HepG2 (cell line): ENCODE measurements at regions not wholly inside any gene's neighbourhood (a gene's known extent, or its start where the extent isn't known, plus 50 kb on each side); places are given as distances from the start of the nearest gene placed in this dataset.

Experiments used
- ATAC-seq: fragments of 200-7000 bp; cut with Tn5 transposase; 3 replicates; pipeline ENCODE4 v1.9.1; 2020; ENCODE audit warnings: mild to moderate bottlenecking, moderate library complexity
- BruUV-seq: library from RNA; stranded (reverse); fragments of 400-500 nt; replicated peaks from 2 replicates; lab custom pipeline; 2021; lab: Mats Ljungman, UMichigan
- CTCF ChIA-PET: fragments of 300-600 bp; formaldehyde crosslinking; extraction: SDS; loops from one replicate; lab custom pipeline; 2021; ENCODE audit warnings: low total read pairs, inconsistent platforms, low intra/inter-chr PET ratio; lab: Yijun Ruan, JAX
- POLR2A ChIA-PET: fragments of 350-600 bp; sonication (Branson Sonifier 250); formaldehyde crosslinking; loops from one replicate; lab custom pipeline; 2020; ENCODE audit warnings: antibody characterized with exemption, inconsistent platforms; lab: Yijun Ruan, JAX
- DNase-seq: peaks from one replicate; pipeline ENCODE4 v3.0.0-alpha.2; 2015; ENCODE audit warnings: low spot score
- FAIRE-seq: peaks from 3 replicates; lab custom pipeline; 2011; peaks lifted over from hg19 to GRCh38; lab: Jason Lieb, UNC
- H2AFZ ChIP-seq: one replicate; pipeline ENCODE4 v1.6.1; 2011; ENCODE audit warnings: low read length, inconsistent platforms
- H3K27ac ChIP-seq: fragments of 300-600 bp; 3 replicates; pipeline ENCODE4 v1.8.0; 2011; ENCODE audit warnings: mixed run types, mild to moderate bottlenecking, mixed read lengths, low read length, inconsistent platforms; ENCODE audit not compliant: insufficient read depth; ENCODE audit errors: extremely low read length
- H3K27me3 ChIP-seq, 2 experiments: fragments of 200-600 bp in 1 of 2; 2 replicates in 1 of 2; 3 replicates in 1 of 2; pipeline versions ENCODE4 v1.6.0 to v1.8.0; 2011; ENCODE audit warnings: low read length in 2 of 2, mild to moderate bottlenecking in 2 of 2, moderate library complexity in 2 of 2, inconsistent platforms in 1 of 2; ENCODE audit not compliant: insufficient read depth in 2 of 2, control insufficient read depth in 1 of 2
- H3K36me3 ChIP-seq, 2 experiments: fragments of 200-600 bp in 1 of 2; replicated peaks in 1 of 2; 2 replicates in 1 of 2; 3 replicates in 1 of 2; pipeline versions ENCODE4 v1.5.1 to v1.8.0; 2011; ENCODE audit warnings: low read length in 2 of 2, inconsistent platforms in 1 of 2; ENCODE audit not compliant: insufficient read depth in 2 of 2, control insufficient read depth in 1 of 2
- H3K4me1 ChIP-seq: 2 replicates; pipeline ENCODE4 v1.5.1; 2012; ENCODE audit warnings: low read length, inconsistent platforms; ENCODE audit not compliant: insufficient read depth
- H3K4me2 ChIP-seq: 2 replicates; pipeline ENCODE4 v1.6.0; 2011; ENCODE audit warnings: low read depth, low read length, inconsistent platforms
- H3K4me3 ChIP-seq, 3 experiments: fragments of 200-600 bp in 1 of 3; sonication (generic), shearing (Covaris generic) in 1 of 3; replicated peaks in 1 of 3; 2 replicates each; pipeline ENCODE4 v1.5.1; 2011 to 2016; ENCODE audit warnings: low read length in 3 of 3, inconsistent platforms in 2 of 3, low read depth in 2 of 3, mild to moderate bottlenecking in 2 of 3, control low read depth in 1 of 3, mixed read lengths in 1 of 3; ENCODE audit not compliant: insufficient read depth in 1 of 3
- H3K79me2 ChIP-seq: one replicate; pipeline ENCODE4 v1.6.1; 2011; ENCODE audit warnings: low read length, inconsistent platforms; ENCODE audit not compliant: insufficient read depth
- H3K9ac ChIP-seq: 2 replicates; pipeline ENCODE4 v1.6.0; 2011; ENCODE audit warnings: mild to moderate bottlenecking, low read depth, low read length, inconsistent platforms; ENCODE audit not compliant: insufficient read depth
- H3K9me3 ChIP-seq: 2 replicates; pipeline ENCODE4 v1.5.1; 2012; ENCODE audit warnings: mild to moderate bottlenecking, low read length
- H4K20me1 ChIP-seq: 2 replicates; pipeline ENCODE4 v1.6.0; 2011; ENCODE audit warnings: inconsistent platforms, mild to moderate bottlenecking, low read length, moderate library complexity; ENCODE audit not compliant: insufficient read depth
- BRCA1 ChIP-seq: sonication (generic); formaldehyde crosslinking; IDR thresholded peaks from 2 replicates; pipeline ENCODE4 v1.4.0; 2020; ENCODE audit warnings: missing genetic modification reagents
- GPBP1L1 ChIP-seq: sonication (generic); formaldehyde crosslinking; IDR thresholded peaks from 2 replicates; pipeline ENCODE4 v1.5.0; 2020; ENCODE audit warnings: mild to moderate bottlenecking, missing genetic modification reagents
- IRF2 ChIP-seq: IDR thresholded peaks from 2 replicates; pipeline ENCODE4 v1.6.1; 2018; ENCODE audit warnings: missing genetic modification reagents, missing compliant biosample characterization
- NCOA5 ChIP-seq: sonication (generic); formaldehyde crosslinking; IDR thresholded peaks from 2 replicates; pipeline ENCODE4 v1.4.0; 2020; ENCODE audit warnings: missing genetic modification reagents
- ZBTB7A ChIP-seq: sonication (generic); formaldehyde crosslinking; IDR thresholded peaks from 2 replicates; pipeline ENCODE4 v1.8.0; 2022; ENCODE audit warnings: mild to moderate bottlenecking, missing genetic modification reagents
- ZFX ChIP-seq: sonication (generic); formaldehyde crosslinking; IDR thresholded peaks from 2 replicates; pipeline ENCODE4 v1.4.0; 2020; ENCODE audit warnings: mild to moderate bottlenecking, low read depth, missing genetic modification reagents, moderate library complexity
- ZMYM2 ChIP-seq: sonication (generic); formaldehyde crosslinking; IDR thresholded peaks from 2 replicates; pipeline ENCODE4 v1.8.0; 2022; ENCODE audit warnings: mild to moderate bottlenecking, missing genetic modification reagents
- ZNF263 ChIP-seq: sonication (generic); formaldehyde crosslinking; IDR thresholded peaks from 2 replicates; pipeline ENCODE4 v1.4.0; 2020; ENCODE audit warnings: missing genetic modification reagents
- ZNF510 ChIP-seq: sonication (generic); formaldehyde crosslinking; IDR thresholded peaks from 2 replicates; pipeline ENCODE4 v1.4.0; 2020; ENCODE audit warnings: low read depth, mild to moderate bottlenecking, missing genetic modification reagents
- ZNF644 ChIP-seq: IDR thresholded peaks from 2 replicates; pipeline ENCODE4 v1.6.1; 2016; ENCODE audit warnings: low read depth
- ZNF784 ChIP-seq: sonication (generic); formaldehyde crosslinking; IDR thresholded peaks from 2 replicates; pipeline ENCODE4 v1.5.1; 2020; ENCODE audit warnings: missing genetic modification reagents, mild to moderate bottlenecking, borderline replicate concordance
- WGBS: methylation state at CpG from one replicate; pipeline ENCODE4 v1.1.6; 2017; ENCODE audit warnings: low lambda C conversion rate; 5-methylcytosine and 5-hydroxymethylcytosine counted together
- in situ Hi-C: cut with HindIII; loops from 2 replicates; pipeline ENCODE4 v1.10.0; 2017; ENCODE audit warnings: low pct_unique_long_range_greater_than_20kb; ENCODE audit not compliant: extremely low pct_ligation_motif_present
- intact Hi-C: fragments of 100-400 bp; cut with micrococcal nuclease; formaldehyde crosslinking; loops from one replicate; pipeline ENCODE4 v1.10.0; 2022; ENCODE audit not compliant: unreplicated experiment

- H3K9me3 ChIP-seq, result no peaks in the 10 kb centered on the region
- no peak overlapping the region for H3K9ac ChIP-seq
- ATAC-seq, result no peak
- in situ Hi-C loops (loop anchor here (10.0 kb wide), 1 partner anchor 182 kb away; the partner anchor contains the start of gene USP12), intact Hi-C loops (loop anchor here (10.0 kb wide), 1 partner anchor 132 kb away; no protein-coding TSS in a partner anchor)
- H3K27me3 ChIP-seq, result no peaks in the 10 kb centered on the region; a peak in 1 of 5 replicates
- H3K4me1 ChIP-seq, result peaks cover 72% of the 10 kb centered on the region
- no peak for DNase-seq
- TF ChIP-seq ZMYM2 (CRISPR knock-in tag) (no peak), ZNF263 (CRISPR knock-in tag) (peak; percentile 25; the same call in 1 of the 2 replicates)
- H3K36me3 ChIP-seq, result no peaks in the 10 kb centered on the region
- WGBS, result 60% methylated on average over 4 of the region's 4 CpGs
- ChIA-PET POLR2A (no interaction called here), CTCF (no interaction called here)
- H2AFZ ChIP-seq, result no peak overlapping the region
- H4K20me1 ChIP-seq, result no peaks in the 10 kb centered on the region
- BruUV-seq, result no TSS peak
- H3K4me3 ChIP-seq, result no peak overlapping the region
- H3K79me2 ChIP-seq, result no peaks in the 10 kb centered on the region
- 0 out of 2 replicates have a peak overlapping the region, but pooled peaks have one; percentile 79 for H3K4me2 ChIP-seq
- FAIRE-seq, result no peak
- H3K27ac ChIP-seq, result peak overlapping the region; percentile 9
Observed at GRCh38 chr13:26992951-26993719, 178.5 kb downstream of the USP12 start.

- Histone ChIP-seq H2AFZ (no peak overlapping the region), H3K27me3 (no peaks in the 10 kb centered on the region), H3K4me3 (peak overlapping the region; percentile 23 to 61 (median 34); a peak in 5 of 6 replicates), H4K20me1 (no peaks in the 10 kb centered on the region), H3K36me3 (no peaks in the 10 kb centered on the region), H3K9me3 (no peaks in the 10 kb centered on the region), H3K27ac (peak overlapping the region; percentile 95), H3K9ac (peak overlapping the region; percentile 67), H3K79me2 (no peaks in the 10 kb centered on the region), H3K4me2 (peak overlapping the region; percentile 79), H3K4me1 (peaks cover 85% of the 10 kb centered on the region)
- ChIA-PET CTCF (no interaction called here), POLR2A (interaction anchor here (0.6 to 2.0 kb wide), 12 partner anchors 9 to 969 kb away, joined by 3 to 8 read pairs (median 4); partner anchors contain the start of genes RASL11A and RPL21)
- DNase-seq (peak; percentile 97), FAIRE-seq (peak; percentile 97), ATAC-seq (peak; percentile 76)
- BruUV-seq, result TSS peak; percentile 92
- WGBS, result 3% methylated on average over 11 of the region's 12 CpGs
- in situ Hi-C loops, result loop anchor here (10.0 kb wide), 1 partner anchor 183 kb away; the partner anchor contains the start of gene USP12
- intact Hi-C loops, result loop anchor here (1.0 to 10.0 kb wide), 4 partner anchors 31 to 260 kb away; partner anchors contain the start of genes RPL21 and USP12
- TF ChIP-seq ZNF784 (CRISPR knock-in tag) (peak; percentile 66; the same call in 1 of the 2 replicates), ZFX (CRISPR knock-in tag) (peak; percentile 55; the same call in 1 of the 2 replicates), ZBTB7A (CRISPR knock-in tag) (peak; percentile 87), ZNF510 (CRISPR knock-in tag) (0 out of 2 replicates have a peak, but pooled peaks have one; percentile 34), BRCA1 (CRISPR knock-in tag) (0 out of 2 replicates have a peak, but pooled peaks have one; percentile 42), NCOA5 (CRISPR knock-in tag) (no peak), IRF2 (CRISPR knock-in tag) (no peak), GPBP1L1 (CRISPR knock-in tag) (no peak), ZNF644 (CRISPR knock-in tag) (peak; percentile 7)
Observed at GRCh38 chr13:26991508-26992181, 180.0 kb downstream of the USP12 start.
